22Rv1 (cell line): ENCODE measurements at regions not wholly inside any gene's neighbourhood (a gene's known extent, or its start where the extent isn't known, plus 50 kb on each side); places are given as distances from the start of the nearest gene placed in this dataset.

Source experiments
- ZFX ChIP-seq: fragments of 450-650 bp; IDR thresholded peaks from 2 replicates; pipeline ENCODE4 v1.6.1; 2017; ENCODE audit warnings: antibody characterized with exemption, borderline replicate concordance
- TF ChIP-seq, protein P1 (sequence below): fragments of 450-650 bp; IDR thresholded peaks from 2 replicates; pipeline ENCODE4 v1.5.1; 2017; ENCODE audit warnings: mild to moderate bottlenecking

DNA sequence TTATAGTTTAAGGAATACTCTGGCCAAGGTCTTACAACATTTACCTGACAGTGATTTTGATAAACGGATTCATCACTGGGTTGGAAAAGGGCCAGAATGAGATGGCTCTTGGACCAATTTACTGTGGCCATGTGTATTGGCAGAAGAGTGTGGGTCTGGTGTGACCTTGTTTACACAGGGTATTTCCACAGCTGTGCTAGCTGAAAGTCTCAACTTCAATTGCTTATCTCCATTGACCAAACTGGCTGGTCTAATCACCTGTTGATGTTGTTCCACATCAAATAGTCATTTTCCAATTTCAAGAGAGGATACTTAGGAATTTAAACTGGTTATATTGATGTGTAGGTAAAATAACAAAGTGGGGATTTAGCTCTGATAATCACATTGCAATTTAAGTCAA is 501.6 kb upstream of the MAP3K7 start:
- TF ChIP-seq, protein P1, sequence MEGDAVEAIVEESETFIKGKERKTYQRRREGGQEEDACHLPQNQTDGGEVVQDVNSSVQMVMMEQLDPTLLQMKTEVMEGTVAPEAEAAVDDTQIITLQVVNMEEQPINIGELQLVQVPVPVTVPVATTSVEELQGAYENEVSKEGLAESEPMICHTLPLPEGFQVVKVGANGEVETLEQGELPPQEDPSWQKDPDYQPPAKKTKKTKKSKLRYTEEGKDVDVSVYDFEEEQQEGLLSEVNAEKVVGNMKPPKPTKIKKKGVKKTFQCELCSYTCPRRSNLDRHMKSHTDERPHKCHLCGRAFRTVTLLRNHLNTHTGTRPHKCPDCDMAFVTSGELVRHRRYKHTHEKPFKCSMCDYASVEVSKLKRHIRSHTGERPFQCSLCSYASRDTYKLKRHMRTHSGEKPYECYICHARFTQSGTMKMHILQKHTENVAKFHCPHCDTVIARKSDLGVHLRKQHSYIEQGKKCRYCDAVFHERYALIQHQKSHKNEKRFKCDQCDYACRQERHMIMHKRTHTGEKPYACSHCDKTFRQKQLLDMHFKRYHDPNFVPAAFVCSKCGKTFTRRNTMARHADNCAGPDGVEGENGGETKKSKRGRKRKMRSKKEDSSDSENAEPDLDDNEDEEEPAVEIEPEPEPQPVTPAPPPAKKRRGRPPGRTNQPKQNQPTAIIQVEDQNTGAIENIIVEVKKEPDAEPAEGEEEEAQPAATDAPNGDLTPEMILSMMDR: no peak
- no peak for TF ChIP-seq ZFX
